HG03025 (cell line): ENCODE measurements at regions not wholly inside any gene's neighbourhood (a gene's known extent, or its start where the extent isn't known, plus 50 kb on each side); places are given as distances from the start of the nearest gene placed in this dataset.
"Not testable (repeated sequence)": the region's sequence is repeated elsewhere in the genome, so short reads cannot be mapped to it uniquely, and the experiment has no call there.

Experiments
- ATAC-seq: cut with Tn5 transposase; IDR thresholded peaks from one replicate; pipeline ENCODE4 v1.9.1; 2021; ENCODE audit warnings: mild to moderate bottlenecking, moderate library complexity; ENCODE audit not compliant: unreplicated experiment, low FRiP score

- no peak for ATAC-seq
These were observed 205.3 kb downstream of the NAP1L3 start for GRCh38 chrX:93468075-93468474.

GRCh38 chrX:93466383-93466782 is 207.0 kb downstream of the NAP1L3 start:
- ATAC-seq, result no peak

- no peak for ATAC-seq
These were observed 212.3 kb downstream of the NAP1L3 start for GRCh38 chrX:93461060-93461459.

- no peak for ATAC-seq
These were observed 218.9 kb downstream of the NAP1L3 start for GRCh38 chrX:93454509-93454908.

- not testable (repeated sequence) for ATAC-seq
These were observed 238.7 kb downstream of the NAP1L3 start for GRCh38 chrX:93434721-93435120.

- no peak for ATAC-seq
These were observed 244.9 kb downstream of the NAP1L3 start for GRCh38 chrX:93428497-93428896.

- peak; percentile 89 for ATAC-seq
These were observed 250.7 kb downstream of the NAP1L3 start for GRCh38 chrX:93422693-93423092.

- no peak for ATAC-seq
These were observed 252.8 kb downstream of the NAP1L3 start for GRCh38 chrX:93420525-93421082.

GRCh38 chrX:93420090-93420489 is 253.3 kb downstream of the NAP1L3 start:
- ATAC-seq, result no peak

- ATAC-seq, result no peak
These were observed 253.7 kb downstream of the NAP1L3 start for GRCh38 chrX:93419642-93420041.

GRCh38 chrX:93404121-93404520 is 269.3 kb downstream of the NAP1L3 start:
- no peak for ATAC-seq

GRCh38 chrX:93354651-93355050 is 318.7 kb downstream of the NAP1L3 start:
- ATAC-seq, result no peak

GRCh38 chrX:93346309-93346708 is 327.1 kb downstream of the NAP1L3 start:
- no peak for ATAC-seq

- ATAC-seq, result not testable (repeated sequence)
These were observed 329.1 kb downstream of the NAP1L3 start for GRCh38 chrX:93344287-93344686.

GRCh38 chrX:93332329-93332728 is 341.0 kb downstream of the NAP1L3 start:
- ATAC-seq, result no peak

GRCh38 chrX:93322110-93322509 is 351.3 kb downstream of the NAP1L3 start:
- ATAC-seq, result no peak

- no peak for ATAC-seq
These were observed 353.8 kb downstream of the NAP1L3 start for GRCh38 chrX:93319609-93320008.
